NOMO-1 treated with DMSO at 0.1 percent for 48 hours (cell line): ENCODE measurements at regions not wholly inside any gene's neighbourhood (a gene's known extent, or its start where the extent isn't known, plus 50 kb on each side); places are given as distances from the start of the nearest gene placed in this dataset.

Experiments
- DNase-seq: peaks from one replicate; lab custom pipeline; 2025; ENCODE audit not compliant: unreplicated experiment; lab: John Stamatoyannopoulos, UW

- no peak for DNase-seq
Measured at GRCh38 chr2:120439637-120440384, 93.9 kb downstream of the INHBB start.

- no peak for DNase-seq
Measured at GRCh38 chr2:120440521-120441350, 94.8 kb downstream of the INHBB start.

GRCh38 chr2:120441351-120441700 lies 95.4 kb downstream of the INHBB start:
- no peak for DNase-seq

GRCh38 chr2:120441744-120442471 lies 96.0 kb downstream of the INHBB start:
- no peak for DNase-seq

GRCh38 chr2:120442541-120442922 lies 96.6 kb downstream of the INHBB start:
- no peak for DNase-seq

- DNase-seq, result no peak
Measured at GRCh38 chr2:120442923-120443571, 97.1 kb downstream of the INHBB start.

- no peak for DNase-seq
Measured at GRCh38 chr2:120443946-120444345, 98.0 kb downstream of the INHBB start.

- DNase-seq, result no peak
Measured at GRCh38 chr2:120444691-120445240, 98.8 kb downstream of the INHBB start.

GRCh38 chr2:120445449-120446143 lies 99.7 kb downstream of the INHBB start:
- DNase-seq, result no peak

GRCh38 chr2:120446236-120447126 lies 100.5 kb downstream of the INHBB start:
- no peak for DNase-seq

GRCh38 chr2:120447127-120447785 lies 101.3 kb downstream of the INHBB start:
- DNase-seq, result no peak

GRCh38 chr2:120448436-120448835 lies 102.5 kb downstream of the INHBB start:
- DNase-seq, result no peak

- no peak for DNase-seq
Measured at GRCh38 chr2:120448961-120449810, 103.2 kb downstream of the INHBB start.

- no peak for DNase-seq
Measured at GRCh38 chr2:120450196-120450820, 104.4 kb downstream of the INHBB start.

GRCh38 chr2:120451334-120451733 lies 105.4 kb downstream of the INHBB start:
- no peak for DNase-seq

- DNase-seq, result no peak
Measured at GRCh38 chr2:120452131-120452530, 106.2 kb downstream of the INHBB start.

- DNase-seq, result no peak
Measured at GRCh38 chr2:120452945-120453634, 107.2 kb downstream of the INHBB start.
